Lower leg skin (tissue), 3 donors: ENCODE measurements at regions not wholly inside any gene's neighbourhood (a gene's known extent, or its start where the extent isn't known, plus 50 kb on each side); places are given as distances from the start of the nearest gene placed in this dataset.

Source experiments
- CTCF ChIP-seq, 3 donors: fragments of 450-650 bp; IDR thresholded peaks; one replicate each; pipeline ENCODE4 v1.5.1; 2016; ENCODE audit warnings: antibody characterized with exemption in 3 of 3, mild to moderate bottlenecking in 3 of 3, moderate library complexity in 2 of 3
- POLR2A ChIP-seq, 2 donors: fragments of 450-650 bp; IDR thresholded peaks; one replicate each; pipeline ENCODE4 v1.6.1; 2016 to 2017; ENCODE audit warnings: antibody characterized with exemption in 2 of 2, mild to moderate bottlenecking in 1 of 2, moderate library complexity in 1 of 2

- TF ChIP-seq CTCF (IDR thresholded peaks at IDR 0.05): no peak
- TF ChIP-seq POLR2A (IDR thresholded peaks at IDR 0.05): no peak
These were observed 146.5 kb downstream of the GLI2 start for GRCh38 chr2:120881981-120882788.
